GM19025 (cell line): ENCODE measurements at regions not wholly inside any gene's neighbourhood (a gene's known extent, or its start where the extent isn't known, plus 50 kb on each side); places are given as distances from the start of the nearest gene placed in this dataset.

Experiments
- ATAC-seq: cut with Tn5 transposase; IDR thresholded peaks from one replicate; pipeline ENCODE4 v1.9.1; 2021; ENCODE audit warnings: mild to moderate bottlenecking, low read depth, moderate library complexity; ENCODE audit not compliant: unreplicated experiment

DNA sequence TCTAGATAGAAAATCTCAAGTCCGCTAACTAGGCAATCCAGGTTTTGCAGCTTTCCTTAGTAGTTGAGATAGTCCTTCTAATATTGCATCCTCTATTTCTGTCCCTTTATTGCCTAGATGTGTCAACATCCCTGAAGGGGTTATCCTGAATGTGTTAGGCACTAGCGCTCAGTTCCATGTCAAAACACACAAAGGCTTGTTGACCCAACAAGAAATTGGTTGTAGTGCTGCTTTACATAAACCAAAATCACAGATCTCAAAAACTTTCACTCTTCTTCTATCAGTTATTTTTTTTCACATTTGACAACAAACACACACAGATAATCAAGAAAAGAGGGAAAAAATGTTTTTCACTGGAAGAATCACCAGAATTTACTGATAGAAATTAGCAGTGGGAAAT lies 51.4 kb upstream of the SOX2 start:
- ATAC-seq, result no peak

DNA sequence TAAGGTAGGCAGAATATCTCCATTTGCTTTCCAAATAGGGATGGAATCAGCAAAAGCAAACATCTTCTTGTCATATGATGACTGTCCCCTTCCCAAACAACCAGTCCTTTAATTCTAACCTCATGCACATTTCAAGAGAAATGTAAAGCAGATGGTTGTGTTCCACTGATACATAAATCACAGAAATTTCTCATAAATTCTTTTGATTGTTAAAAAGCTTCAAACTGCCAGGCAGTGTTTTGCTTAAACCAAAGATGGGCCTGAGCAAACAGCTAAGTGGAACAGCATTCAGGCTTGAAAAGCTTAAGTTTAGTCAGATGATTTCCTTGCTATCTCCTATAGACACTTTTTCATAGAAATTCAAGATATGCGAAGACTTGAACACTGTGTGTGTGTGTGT lies 74.3 kb upstream of the SOX2 start:
- no peak for ATAC-seq

DNA sequence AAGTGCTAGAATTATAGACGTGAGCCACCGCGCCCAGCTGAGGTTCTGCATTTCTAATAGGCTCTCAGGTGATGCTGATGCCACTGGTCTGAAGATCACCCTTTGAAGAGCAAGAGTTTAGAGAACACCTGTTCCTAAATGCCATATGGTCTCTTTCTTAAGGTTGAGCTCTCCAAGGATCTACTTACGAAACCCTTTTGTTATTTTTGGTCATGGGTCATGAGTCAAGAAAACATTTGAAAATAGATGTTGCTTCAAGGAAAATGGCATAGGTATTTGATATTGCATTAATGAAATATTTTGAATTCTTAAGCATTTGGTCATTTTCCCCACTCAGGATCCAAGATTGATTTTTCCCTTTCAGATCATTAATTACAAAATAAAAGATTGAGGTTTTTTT lies 74.7 kb upstream of the SOX2 start:
- ATAC-seq, result no peak

DNA sequence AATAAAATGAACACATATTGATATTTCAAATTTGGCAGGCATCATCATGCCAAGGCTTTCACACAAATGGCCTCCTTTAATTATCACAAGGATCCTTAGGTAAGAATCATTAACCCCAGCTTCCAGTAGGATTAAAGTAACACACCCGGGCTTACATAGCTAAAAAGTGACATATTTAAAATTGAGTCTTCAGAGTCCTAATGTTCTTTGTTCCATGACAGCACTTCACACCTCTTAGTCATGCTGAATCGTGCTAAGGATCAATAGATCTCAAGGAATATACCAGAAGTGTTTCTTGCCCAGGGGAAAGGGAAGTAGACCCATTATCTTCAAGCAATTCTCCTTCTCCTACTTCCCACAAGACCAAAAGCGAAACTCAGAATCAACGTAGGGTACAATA lies 76.6 kb upstream of the SOX2 start:
- no peak for ATAC-seq

DNA sequence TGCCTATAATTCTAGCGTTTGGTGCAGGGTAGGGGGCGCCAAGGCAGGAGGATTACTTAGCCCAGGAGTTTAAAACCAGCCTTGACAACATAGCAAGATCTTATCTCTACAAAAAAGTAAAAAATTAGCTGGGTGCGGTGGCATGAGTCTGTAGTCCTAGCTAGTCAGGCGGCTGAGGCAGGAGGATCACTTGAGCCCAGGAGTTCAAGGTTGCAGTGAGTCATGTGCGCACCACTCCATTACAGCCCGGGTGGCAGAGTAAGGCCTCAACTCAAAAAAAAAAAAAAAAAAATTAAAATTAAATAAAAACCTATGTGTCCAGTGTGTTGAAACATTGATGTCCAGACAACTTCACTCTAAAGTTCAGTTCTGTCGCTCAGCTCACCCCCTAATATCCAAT lies 78.2 kb upstream of the SOX2 start:
- no peak for ATAC-seq

DNA sequence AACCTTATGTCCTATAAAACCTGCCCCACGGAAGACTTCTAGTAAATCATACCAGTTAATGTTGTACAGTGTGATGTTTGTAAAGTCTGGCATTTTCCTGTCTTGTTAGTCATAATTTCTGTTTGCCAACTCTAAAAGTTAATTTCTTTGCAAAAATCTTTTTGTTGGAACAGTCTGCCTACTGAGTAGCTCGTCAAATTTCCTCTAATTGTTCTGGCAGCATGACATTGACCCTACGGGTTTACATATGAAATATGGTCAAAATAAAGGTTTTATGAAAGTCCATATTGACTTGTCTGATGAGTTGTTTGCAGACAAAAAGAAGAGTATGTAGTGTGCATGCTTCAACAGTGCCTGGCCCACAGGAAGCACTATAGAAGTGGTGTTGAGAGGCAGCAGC lies 79.8 kb upstream of the SOX2 start:
- no peak for ATAC-seq

DNA sequence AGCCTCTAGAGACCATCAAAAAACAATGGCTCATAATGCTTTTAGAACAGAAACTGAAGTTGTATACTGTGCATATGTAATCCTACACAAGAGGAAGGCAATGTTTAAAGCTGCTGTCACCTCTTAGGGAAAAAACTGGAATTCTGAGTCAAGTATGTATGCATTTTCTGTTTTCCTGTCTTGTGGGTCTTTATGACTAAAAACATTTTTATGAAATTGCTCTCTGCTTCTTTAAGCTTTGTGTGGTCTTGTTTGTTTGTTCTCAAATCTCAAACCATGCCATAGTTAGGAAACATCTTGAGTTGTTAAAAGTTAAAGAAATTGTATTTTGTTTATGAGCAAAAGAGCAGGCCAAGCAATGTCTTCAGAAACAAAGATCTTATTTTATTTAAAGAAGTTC lies 80.9 kb upstream of the SOX2 start:
- no peak for ATAC-seq

DNA sequence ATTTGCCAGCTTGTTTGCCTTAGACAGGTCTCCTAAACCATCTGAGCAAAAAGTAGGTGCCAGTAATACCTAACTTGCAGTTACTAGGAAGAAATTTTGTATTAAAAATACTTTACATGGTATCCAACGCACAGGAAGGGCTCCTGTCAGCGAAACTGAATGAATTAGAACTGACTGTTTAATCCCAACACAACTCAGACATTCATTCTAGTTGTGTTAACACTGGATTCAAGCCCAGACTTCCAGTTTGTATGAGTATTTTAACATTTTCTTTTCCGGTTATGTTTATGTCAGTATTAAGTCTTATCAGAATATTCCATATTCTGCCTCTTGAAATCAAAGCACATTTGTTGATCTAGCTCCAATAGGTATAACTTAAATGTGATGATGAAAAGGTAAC lies 82.0 kb upstream of the SOX2 start:
- no peak for ATAC-seq

DNA sequence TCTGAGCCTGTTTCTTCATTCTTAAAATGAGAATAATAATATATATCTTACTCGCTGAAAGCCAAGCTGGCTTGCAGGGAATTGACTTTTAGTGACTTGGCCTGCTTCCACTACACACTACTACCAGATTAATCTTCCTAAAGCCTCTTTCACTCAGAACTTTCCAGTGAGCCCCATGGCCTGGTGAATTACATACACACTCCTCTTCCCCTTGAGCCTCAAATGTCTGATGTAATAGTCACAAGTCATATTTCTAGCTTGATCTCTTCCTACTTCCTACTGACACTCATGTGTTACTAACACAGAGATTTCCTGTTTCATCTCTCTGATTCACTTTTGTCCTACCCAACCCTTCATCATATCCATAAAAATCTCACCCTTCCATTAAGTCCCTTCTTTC lies 82.7 kb upstream of the SOX2 start:
- ATAC-seq, result no peak

DNA sequence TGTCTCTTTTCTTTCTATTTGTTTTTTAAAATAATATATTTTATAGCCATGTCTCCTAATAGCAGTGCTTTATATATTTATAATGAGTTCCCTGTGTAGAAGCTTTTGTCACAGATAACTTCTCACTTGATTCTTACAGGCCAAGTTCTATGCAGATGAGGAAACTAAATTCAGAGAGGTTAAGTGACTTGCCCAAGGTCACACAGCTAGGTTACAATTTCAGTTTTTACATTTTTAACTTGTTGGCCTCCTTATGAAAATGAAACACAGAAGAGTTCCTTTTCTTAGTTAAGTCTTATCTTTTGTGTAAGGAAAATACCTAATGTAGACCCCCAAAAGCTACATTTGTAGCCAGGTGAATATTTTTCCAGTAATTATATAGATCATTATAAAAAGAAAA lies 83.3 kb upstream of the SOX2 start:
- no peak for ATAC-seq

DNA sequence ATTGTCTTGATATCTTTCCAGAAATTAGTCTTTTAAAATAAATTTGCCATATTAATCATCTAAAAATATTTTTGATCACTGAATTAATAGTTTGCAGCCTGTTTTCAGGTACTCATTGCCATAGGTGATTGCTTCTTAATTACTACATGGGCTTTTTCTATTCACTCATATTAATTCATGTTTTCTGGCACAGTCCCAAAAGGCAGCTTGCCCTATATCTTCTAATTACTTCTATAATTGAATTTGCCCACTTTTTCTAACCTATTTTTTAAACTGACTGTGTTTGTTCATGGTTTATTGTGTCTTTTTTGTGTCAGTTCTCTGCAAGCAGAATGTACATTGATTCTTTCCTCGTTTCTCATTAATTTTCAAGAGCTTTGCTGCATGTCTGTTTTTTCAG lies 85.7 kb upstream of the SOX2 start:
- ATAC-seq, result no peak

DNA sequence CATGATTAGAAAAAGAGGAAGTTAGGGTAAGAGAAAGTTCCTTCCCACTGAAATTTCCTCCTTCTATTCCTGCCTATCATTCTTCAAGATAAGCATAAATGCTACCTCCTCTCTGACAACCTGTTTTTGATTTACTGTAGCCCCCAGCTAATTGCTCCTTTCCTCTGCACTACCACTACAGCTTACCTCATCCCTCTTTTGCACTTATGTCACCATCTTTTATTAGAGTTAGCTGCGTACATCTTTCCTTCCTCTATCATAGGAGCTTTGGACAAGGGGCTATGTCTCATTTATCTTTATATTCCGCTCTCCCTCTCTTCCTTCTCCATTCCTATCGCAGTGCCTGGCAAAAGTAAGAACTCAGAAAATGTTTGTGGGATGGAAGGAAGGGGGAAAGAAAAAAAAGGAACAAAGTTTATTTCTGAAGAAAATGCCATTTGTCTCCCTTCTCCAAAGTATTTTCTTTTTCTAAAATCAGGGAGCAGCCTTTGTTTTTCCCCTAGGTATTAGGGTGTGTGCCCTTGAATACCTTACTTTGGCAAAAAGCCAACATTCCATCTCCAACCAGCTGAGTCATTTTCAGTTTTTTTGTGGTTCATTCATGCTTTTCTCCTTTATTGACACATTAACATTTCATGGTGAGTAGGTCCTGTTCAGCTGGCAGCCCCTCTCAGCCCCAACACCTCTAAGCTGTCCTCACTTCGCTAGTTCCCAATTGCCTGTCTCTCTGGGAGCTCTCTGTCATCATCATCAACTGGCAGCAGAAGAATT lies 87.6 kb upstream of the SOX2 start:
- ATAC-seq, result no peak

DNA sequence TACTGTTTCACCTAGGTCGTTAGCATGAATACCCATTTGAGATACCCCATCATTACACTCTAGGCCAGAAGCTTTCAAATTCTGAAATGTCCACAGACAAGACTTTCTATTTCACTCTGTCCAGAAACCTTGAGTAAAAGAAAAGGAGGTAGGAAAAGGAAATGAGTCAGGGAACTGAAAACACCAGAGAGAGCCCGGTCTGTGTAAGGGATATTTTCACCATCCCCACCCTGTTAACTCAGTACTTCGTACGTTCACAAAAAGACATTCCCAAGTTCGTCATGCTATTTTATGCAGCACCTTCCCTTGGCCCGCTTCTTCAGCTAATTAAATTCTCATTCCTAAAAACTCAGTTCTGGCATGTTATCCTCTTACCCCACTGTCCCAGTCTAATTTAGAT lies 89.4 kb upstream of the SOX2 start:
- ATAC-seq, result no peak

DNA sequence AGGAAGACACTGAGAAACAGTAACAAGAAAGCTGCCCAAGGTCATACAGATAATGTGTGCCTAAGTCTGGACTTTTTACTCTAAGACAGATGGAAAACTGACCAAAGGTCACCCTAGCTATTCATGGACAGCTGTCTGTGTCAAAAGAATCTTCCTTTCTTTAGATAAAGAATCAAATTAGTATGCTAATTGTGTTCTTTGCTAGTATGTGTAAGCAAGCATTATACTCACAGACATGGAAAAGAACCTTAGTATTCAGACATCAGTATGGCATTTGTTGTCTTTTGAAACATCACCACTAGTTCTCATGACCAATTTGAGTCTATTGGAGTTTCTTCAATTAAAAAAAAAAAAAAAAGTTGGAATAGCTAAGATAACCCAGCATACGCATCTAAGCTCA lies 91.8 kb upstream of the SOX2 start:
- ATAC-seq, result no peak

DNA sequence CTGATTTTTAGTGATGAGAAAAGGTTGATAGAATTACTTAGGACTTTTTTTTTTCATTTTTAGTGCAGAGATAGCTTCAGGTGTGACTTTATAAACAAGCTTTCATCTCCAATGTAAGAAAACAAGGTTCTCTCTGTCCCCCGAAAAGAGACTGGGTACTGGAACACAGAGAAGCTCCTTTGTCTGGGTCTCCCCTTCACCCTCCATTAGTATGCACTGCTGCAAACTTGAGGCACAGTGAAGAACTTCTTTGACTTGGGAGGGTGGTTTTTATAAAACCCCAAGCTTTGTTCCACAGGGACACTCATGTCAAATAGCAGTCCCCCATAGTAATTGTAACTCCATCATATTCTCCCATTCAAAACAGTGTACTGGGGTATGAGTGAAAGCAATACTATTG lies 93.5 kb upstream of the SOX2 start:
- no peak for ATAC-seq

DNA sequence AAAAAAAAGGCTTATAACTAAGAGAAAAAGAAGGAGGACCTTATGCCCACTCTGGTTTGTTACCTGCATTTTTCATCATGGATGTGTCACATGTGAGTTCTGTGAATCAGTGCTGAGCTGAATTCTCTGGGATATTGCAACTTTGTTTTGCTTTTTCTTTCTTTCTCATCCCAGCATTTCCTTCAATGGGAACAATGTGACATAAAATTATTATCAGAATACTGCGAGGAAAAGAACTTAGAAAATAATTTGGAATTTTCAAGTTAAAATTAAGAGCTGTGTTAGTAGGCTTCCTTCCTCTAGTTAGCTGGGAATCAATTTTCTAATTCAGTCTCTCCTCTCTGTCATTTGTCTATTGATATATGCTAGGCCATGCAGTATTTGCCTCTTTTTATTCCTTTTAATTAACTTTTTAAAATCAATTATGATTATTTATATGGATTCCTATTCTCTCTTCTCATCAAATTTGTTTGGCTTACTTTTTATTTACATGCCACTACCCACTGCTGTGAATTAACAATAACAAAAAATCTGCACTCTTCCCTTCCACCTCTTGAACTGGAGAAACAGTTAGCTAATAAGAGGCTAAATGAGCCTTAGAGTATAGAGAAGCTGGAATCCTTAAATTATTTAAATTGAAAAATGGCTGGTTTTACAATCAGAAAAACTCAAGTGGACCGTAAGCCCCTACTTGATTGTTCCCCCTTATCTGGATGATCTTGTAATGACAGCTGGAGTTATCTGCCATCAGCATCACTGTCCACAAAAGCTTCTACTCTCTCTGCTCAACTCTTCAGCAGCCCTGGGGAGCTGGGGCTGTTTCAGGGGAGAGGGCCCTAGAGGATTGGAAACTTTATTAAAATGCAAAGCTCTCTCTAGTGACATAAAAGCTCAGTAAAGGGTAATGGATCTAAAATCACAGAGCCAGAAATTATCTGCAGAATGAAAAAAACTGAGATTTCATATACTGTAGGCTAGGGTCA lies 95.3 kb upstream of the SOX2 start:
- ATAC-seq, result no peak

DNA sequence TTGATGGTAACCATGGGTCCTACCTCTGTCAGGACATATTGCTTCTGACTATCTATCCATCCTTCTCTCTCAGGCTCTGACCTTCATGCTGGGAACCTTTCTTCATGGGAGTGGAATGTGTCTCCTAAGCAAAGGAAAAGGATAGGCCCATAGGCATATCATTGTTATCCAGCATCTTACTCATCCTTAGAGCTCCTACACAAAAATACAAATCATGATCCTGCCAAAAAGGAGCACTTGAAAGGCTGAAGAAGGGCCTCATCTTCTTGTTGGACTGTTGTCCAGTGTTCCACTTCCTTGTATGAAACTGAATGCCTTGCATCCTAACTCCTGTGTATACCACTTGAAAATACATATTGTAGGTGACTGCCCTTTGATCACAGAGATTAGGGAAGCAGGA lies 96.1 kb upstream of the SOX2 start:
- ATAC-seq, result no peak

DNA sequence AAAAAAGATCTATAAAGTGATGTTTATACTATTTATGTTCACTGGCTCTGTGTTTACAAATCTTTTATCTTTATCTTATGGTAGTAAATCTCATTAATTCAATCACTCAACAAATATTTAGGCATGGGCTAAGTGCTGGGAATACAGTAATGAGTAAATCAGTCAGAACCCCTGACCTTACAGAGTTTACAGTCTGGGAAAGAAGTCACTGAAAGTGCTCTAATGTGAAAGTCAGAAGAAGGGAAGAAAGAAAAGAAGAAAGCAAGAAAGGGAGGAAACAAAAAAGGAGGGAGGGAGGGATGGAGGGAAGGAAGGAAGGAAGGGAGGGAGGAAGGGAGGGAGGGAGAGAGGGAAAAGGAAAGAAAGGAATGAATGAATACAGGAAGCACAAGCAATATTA lies 96.8 kb upstream of the SOX2 start:
- no peak for ATAC-seq

DNA sequence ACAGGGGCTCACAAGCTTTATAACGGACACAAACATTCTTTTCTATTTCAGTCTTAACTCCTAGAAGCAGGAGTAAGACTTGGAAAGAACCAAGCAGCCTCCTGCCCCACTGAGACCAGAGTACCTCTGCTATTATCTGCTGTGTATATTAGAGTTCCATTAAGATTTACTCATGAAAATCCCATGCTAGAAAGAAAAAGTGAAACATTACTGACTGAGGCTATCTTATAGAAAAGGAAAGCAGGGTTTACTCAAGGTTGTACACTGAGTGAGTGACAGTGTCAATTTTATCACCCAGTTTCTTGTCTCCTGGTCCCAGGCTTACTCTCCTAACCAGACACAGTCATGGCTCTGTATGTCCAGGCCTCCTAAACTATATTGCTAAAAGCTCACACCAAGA lies 97.9 kb upstream of the SOX2 start:
- ATAC-seq, result no peak

DNA sequence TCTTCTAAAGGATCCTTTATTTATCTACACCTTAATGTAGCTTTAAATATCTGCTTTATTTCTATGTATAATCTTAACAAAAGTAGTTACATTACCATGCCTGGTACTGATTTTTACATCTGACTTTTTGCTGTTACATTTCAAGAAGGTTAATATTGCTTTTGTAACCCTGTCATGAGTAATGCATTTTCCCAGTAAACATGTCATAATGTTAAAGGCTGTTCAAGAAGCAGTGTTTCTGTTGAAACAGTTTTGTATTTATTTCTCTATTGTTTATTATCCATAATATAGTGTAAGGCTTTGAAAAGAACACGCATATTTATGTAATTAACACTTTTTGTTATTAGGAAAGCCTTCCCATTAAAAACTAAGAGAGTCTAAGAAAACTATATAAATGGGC lies 98.5 kb upstream of the SOX2 start:
- no peak for ATAC-seq

DNA sequence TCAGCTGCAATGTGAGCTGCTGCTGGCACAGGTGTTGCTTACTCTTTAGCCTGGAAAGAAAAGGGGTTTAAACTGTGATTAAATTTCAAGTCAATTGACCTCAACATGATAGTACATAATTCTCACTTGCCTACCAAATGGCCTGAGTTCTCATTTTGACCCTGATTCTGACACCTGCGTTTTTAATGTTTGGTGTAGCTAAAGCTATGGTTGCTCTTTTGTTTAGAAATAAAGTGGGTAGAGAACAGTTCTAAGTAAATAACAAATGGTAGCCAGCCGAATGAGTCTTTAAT lies 100.8 kb upstream of the SOX2 start:
- ATAC-seq, result no peak
